ENCODE measurements at regions not wholly inside any gene's neighbourhood (a gene's known extent, or its start where the extent isn't known, plus 50 kb on each side); places are given as distances from the start of the nearest gene placed in this dataset.

GRCh38 chr7:13715534-13715933 is 273.9 kb downstream of the ETV1 start:
- TF ChIP-seq YY1 (IDR thresholded peaks at IDR 0.05) (no peak), CTCF (IDR thresholded peaks at IDR 0.05; ENCODE audit: low read depth, low read length, missing input control) (no peak), REST (IDR thresholded peaks at IDR 0.05) (no peak), MAX (IDR thresholded peaks at IDR 0.05) (no peak), SP1 (IDR thresholded peaks at IDR 0.05) (no peak), ATF3 (IDR thresholded peaks at IDR 0.05) (no peak), TAF1 (conservative IDR thresholded peaks at IDR 0.05) (no peak), ZBTB33 (IDR thresholded peaks at IDR 0.05) (no peak), FOXA1 (IDR thresholded peaks at IDR 0.05) (no peak)

All from liver (tissue), 3 donors.